ENCODE measurements at regions not wholly inside any gene's neighbourhood (a gene's known extent, or its start where the extent isn't known, plus 50 kb on each side); places are given as distances from the start of the nearest gene placed in this dataset.

- no peak overlapping the region for H3K27ac ChIP-seq (replicated peaks in 1 of 4)
- H3K4me1 ChIP-seq, result no peaks in the 10 kb centered on the region
- intact Hi-C loops (cut with DNase I), result no loop called here
- no peaks in the 10 kb centered on the region for H3K9me3 ChIP-seq
- H3K36me3 ChIP-seq, result no peaks in the 10 kb centered on the region
- TF ChIP-seq POLR2AphosphoS5 (IDR thresholded peaks at IDR 0.05) (no peak), POLR2A (IDR thresholded peaks at IDR 0.05; ENCODE audit: low read depth) (no peak), EP300 (IDR thresholded peaks at IDR 0.05) (no peak), CTCF (IDR thresholded peaks at IDR 0.05) (no peak)
- H3K4me3 ChIP-seq, result no peak overlapping the region
- no peak for DNase-seq (ENCODE audit: extremely low spot score)
- H3K27me3 ChIP-seq, result no peaks in the 10 kb centered on the region
- 49% methylated on average over 1 of the region's 1 CpG for WGBS
These were observed 50.0 kb upstream of the HGF start for GRCh38 chr7:81819861-81820260.
